Naive thymus-derived CD4-positive, alpha-beta T cell (primary cell): ENCODE measurements at regions not wholly inside any gene's neighbourhood (a gene's known extent, or its start where the extent isn't known, plus 50 kb on each side); places are given as distances from the start of the nearest gene placed in this dataset.

Source experiments
- ATAC-seq: fragments of 150-1000 bp; cut with Tn5 transposase; 2 replicates; pipeline ENCODE4 v1.10.0; 2021; ENCODE audit warnings: mild to moderate bottlenecking, moderate library complexity
- CTCF ChIA-PET: fragments of 350-600 bp; sonication (Branson Sonifier 250); formaldehyde crosslinking; loops from one replicate; lab custom pipeline; 2021; ENCODE audit warnings: antibody characterized with exemption; lab: Charles Lee
- POLR2A ChIA-PET: fragments of 350-600 bp; sonication (Branson Sonifier 250); formaldehyde crosslinking; loops from one replicate; lab custom pipeline; 2021; ENCODE audit warnings: antibody characterized with exemption, inconsistent platforms; lab: Charles Lee
- DNase-seq, 9 donors: peaks; one replicate each; pipeline versions ENCODE4 v3.0.0 to v3.0.0-alpha.2; 2020 to 2022; ENCODE audit warnings: mixed read lengths in 1 of 9
- H3K27ac ChIP-seq: one replicate; pipeline ENCODE4 v1.7.0; 2013; ENCODE audit warnings: mild to moderate bottlenecking, low read depth, low read length, moderate library complexity
- H3K27me3 ChIP-seq, 2 donors: one replicate each; pipeline ENCODE4 v1.7.0; 2013; ENCODE audit warnings: low read length in 2 of 2, mild to moderate bottlenecking in 2 of 2, moderate library complexity in 2 of 2; ENCODE audit not compliant: control insufficient read depth in 2 of 2, insufficient read depth in 2 of 2
- H3K36me3 ChIP-seq, 3 experiments: 1 replicate in 2 of 3; 2 replicates in 1 of 3; pipeline ENCODE4 v1.7.0; 2013; ENCODE audit warnings: low read length in 3 of 3, mild to moderate bottlenecking in 3 of 3, moderate library complexity in 1 of 3; ENCODE audit not compliant: insufficient read depth in 3 of 3, control insufficient read depth in 2 of 3
- H3K4me1 ChIP-seq, 2 donors: one replicate each; pipeline ENCODE4 v1.7.0; 2013; ENCODE audit warnings: low read length in 2 of 2, mild to moderate bottlenecking in 2 of 2, moderate library complexity in 1 of 2; ENCODE audit not compliant: control insufficient read depth in 2 of 2, insufficient read depth in 2 of 2
- H3K4me3 ChIP-seq: 2 replicates; pipeline ENCODE4 v1.7.0; 2013; ENCODE audit warnings: mild to moderate bottlenecking, low read length
- H3K9me3 ChIP-seq, 3 experiments: 1 replicate in 2 of 3; 2 replicates in 1 of 3; pipeline ENCODE4 v1.7.0; 2013; ENCODE audit warnings: low read length in 3 of 3; ENCODE audit not compliant: control insufficient read depth in 2 of 3
- H3K27ac Mint-ChIP-seq, 9 donors: one replicate each; pipeline ENCODE4 v1.8.0; 2020 to 2022; ENCODE audit warnings: mixed read lengths in 9 of 9, mild to moderate bottlenecking in 8 of 9, moderate library complexity in 5 of 9, inconsistent platforms in 2 of 9
- H3K27me3 Mint-ChIP-seq, 5 donors: one replicate each; pipeline ENCODE4 v1.8.0; 2021 to 2022; ENCODE audit warnings: mixed read lengths in 5 of 5, mild to moderate bottlenecking in 1 of 5
- H3K36me3 Mint-ChIP-seq, 5 donors: one replicate each; pipeline ENCODE4 v1.8.0; 2020 to 2022; ENCODE audit warnings: mixed read lengths in 5 of 5, mild to moderate bottlenecking in 3 of 5, inconsistent platforms in 1 of 5
- H3K4me1 Mint-ChIP-seq, 7 donors: one replicate each; pipeline ENCODE4 v1.8.0; 2020 to 2022; ENCODE audit warnings: mixed read lengths in 7 of 7, mild to moderate bottlenecking in 3 of 7, inconsistent platforms in 1 of 7
- H3K4me3 Mint-ChIP-seq, 10 donors: one replicate each; pipeline ENCODE4 v1.8.0; 2020 to 2022; ENCODE audit warnings: mild to moderate bottlenecking in 10 of 10, mixed read lengths in 10 of 10, moderate library complexity in 6 of 10, inconsistent platforms in 2 of 10
- H3K9me3 Mint-ChIP-seq, 11 donors: one replicate each; pipeline ENCODE4 v1.8.0; 2020 to 2022; ENCODE audit warnings: mixed read lengths in 11 of 11, mild to moderate bottlenecking in 4 of 11, inconsistent platforms in 1 of 11, moderate library complexity in 1 of 11
- intact Hi-C, 2 donors: fragments of 100-400 bp; cut with micrococcal nuclease; formaldehyde crosslinking; loops; one replicate each; pipeline ENCODE4 v1.15.1; 2023

GRCh38 chr9:78620303-78620702 is 323.4 kb downstream of the PSAT1 start:
- no peak overlapping the region for H3K27ac ChIP-seq
- H3K4me3 ChIP-seq = no peak overlapping the region
- ChIA-PET CTCF (no interaction called here), POLR2A (no interaction called here)
- Mint-ChIP-seq H3K4me1 (no peaks in the 10 kb centered on the region), H3K27me3 (peaks cover 0 to 5% (median 0%) of the 10 kb centered on the region in 5 donors), H3K9me3 (peaks cover 0 to 4% (median 0%) of the 10 kb centered on the region in 11 donors), H3K27ac (no peak overlapping the region), H3K4me3 (no peak overlapping the region), H3K36me3 (no peaks in the 10 kb centered on the region)
- ATAC-seq (no peak), DNase-seq (no peak)
- no peaks in the 10 kb centered on the region for H3K27me3 ChIP-seq
- no peaks in the 10 kb centered on the region for H3K9me3 ChIP-seq
- no peaks in the 10 kb centered on the region for H3K36me3 ChIP-seq
- H3K4me1 ChIP-seq = no peaks in the 10 kb centered on the region
- intact Hi-C loops = no loop called here

GRCh38 chr9:78620764-78621163 is 323.8 kb downstream of the PSAT1 start:
- ChIA-PET POLR2A (no interaction called here), CTCF (no interaction called here)
- ATAC-seq (no peak), DNase-seq (no peak)
- Histone ChIP-seq H3K27ac (no peak overlapping the region), H3K4me3 (no peak overlapping the region), H3K27me3 (no peaks in the 10 kb centered on the region), H3K4me1 (no peaks in the 10 kb centered on the region), H3K9me3 (no peaks in the 10 kb centered on the region), H3K36me3 (no peaks in the 10 kb centered on the region)
- Mint-ChIP-seq H3K27ac (no peak overlapping the region), H3K27me3 (peaks cover 0 to 5% (median 0%) of the 10 kb centered on the region in 5 donors), H3K4me3 (no peak overlapping the region), H3K4me1 (no peaks in the 10 kb centered on the region), H3K36me3 (no peaks in the 10 kb centered on the region), H3K9me3 (peaks cover 0 to 4% (median 0%) of the 10 kb centered on the region in 11 donors)
- intact Hi-C loops = no loop called here

GRCh38 chr9:78622126-78622525 is 325.2 kb downstream of the PSAT1 start:
- Mint-ChIP-seq H3K36me3 (no peaks in the 10 kb centered on the region), H3K4me3 (no peak overlapping the region), H3K27me3 (peaks cover 0 to 5% (median 0%) of the 10 kb centered on the region in 5 donors), H3K9me3 (peaks cover 0 to 4% (median 0%) of the 10 kb centered on the region in 11 donors), H3K4me1 (no peaks in the 10 kb centered on the region), H3K27ac (no peak overlapping the region)
- Histone ChIP-seq H3K27ac (no peak overlapping the region), H3K9me3 (no peaks in the 10 kb centered on the region), H3K27me3 (no peaks in the 10 kb centered on the region), H3K4me3 (no peak overlapping the region), H3K36me3 (no peaks in the 10 kb centered on the region), H3K4me1 (no peaks in the 10 kb centered on the region)
- ChIA-PET CTCF (interaction anchor here (0.6 kb wide), 1 partner anchor 171 kb away, joined by 4 read pairs; no protein-coding TSS in a partner anchor), POLR2A (no interaction called here)
- no peak for ATAC-seq
- intact Hi-C loops = no loop called here
- no peak for DNase-seq

GRCh38 chr9:78626971-78627370 is 330.0 kb downstream of the PSAT1 start:
- peaks cover 0 to 5% (median 0%) of the 10 kb centered on the region in 11 donors for H3K9me3 Mint-ChIP-seq
- Histone ChIP-seq H3K27me3 (no peaks in the 10 kb centered on the region), H3K4me1 (no peaks in the 10 kb centered on the region), H3K4me3 (no peak overlapping the region), H3K27ac (no peak overlapping the region), H3K9me3 (no peaks in the 10 kb centered on the region), H3K36me3 (no peaks in the 10 kb centered on the region)
- H3K4me3 Mint-ChIP-seq = no peak overlapping the region
- H3K4me1 Mint-ChIP-seq = no peaks in the 10 kb centered on the region
- H3K27me3 Mint-ChIP-seq = peaks cover 0 to 8% (median 0%) of the 10 kb centered on the region in 5 donors
- ChIA-PET CTCF (no interaction called here), POLR2A (no interaction called here)
- DNase-seq (no peak), ATAC-seq (no peak)
- intact Hi-C loops = no loop called here
- no peak overlapping the region for H3K27ac Mint-ChIP-seq
- no peaks in the 10 kb centered on the region for H3K36me3 Mint-ChIP-seq

GRCh38 chr9:78630966-78631365 is 334.0 kb downstream of the PSAT1 start:
- Mint-ChIP-seq H3K27ac (no peak overlapping the region), H3K36me3 (no peaks in the 10 kb centered on the region), H3K4me3 (no peak overlapping the region), H3K27me3 (peaks cover 0 to 6% (median 5%) of the 10 kb centered on the region in 5 donors), H3K9me3 (peaks cover 1 to 11% (median 5%) of the 10 kb centered on the region in 11 donors), H3K4me1 (no peaks in the 10 kb centered on the region)
- Histone ChIP-seq H3K27ac (no peak overlapping the region), H3K36me3 (no peaks in the 10 kb centered on the region), H3K4me3 (no peak overlapping the region), H3K9me3 (no peaks in the 10 kb centered on the region), H3K27me3 (no peaks in the 10 kb centered on the region), H3K4me1 (no peaks in the 10 kb centered on the region)
- DNase-seq = no peak
- ATAC-seq = no peak
- ChIA-PET CTCF (no interaction called here), POLR2A (no interaction called here)
- intact Hi-C loops = no loop called here

GRCh38 chr9:78640728-78641127 is 343.8 kb downstream of the PSAT1 start:
- DNase-seq (no peak), ATAC-seq (no peak)
- peaks cover 0 to 16% (median 6%) of the 10 kb centered on the region in 11 donors for H3K9me3 Mint-ChIP-seq
- Histone ChIP-seq H3K27me3 (no peaks in the 10 kb centered on the region), H3K27ac (no peak overlapping the region), H3K4me1 (no peaks in the 10 kb centered on the region), H3K9me3 (no peaks in the 10 kb centered on the region), H3K36me3 (no peaks in the 10 kb centered on the region), H3K4me3 (no peak overlapping the region)
- no peaks in the 10 kb centered on the region for H3K4me1 Mint-ChIP-seq
- H3K4me3 Mint-ChIP-seq = no peak overlapping the region
- peaks cover 0 to 7% (median 0%) of the 10 kb centered on the region in 5 donors for H3K27me3 Mint-ChIP-seq
- ChIA-PET POLR2A (no interaction called here), CTCF (no interaction called here)
- intact Hi-C loops = no loop called here
- H3K36me3 Mint-ChIP-seq = no peaks in the 10 kb centered on the region
- no peak overlapping the region for H3K27ac Mint-ChIP-seq

- no peak overlapping the region for H3K4me3 ChIP-seq
- no peaks in the 10 kb centered on the region for H3K4me1 Mint-ChIP-seq
- H3K4me1 ChIP-seq = no peaks in the 10 kb centered on the region
- no peak overlapping the region for H3K27ac Mint-ChIP-seq
- no peak for DNase-seq
- H3K27ac ChIP-seq = no peak overlapping the region
- H3K36me3 ChIP-seq = no peaks in the 10 kb centered on the region
- no peaks in the 10 kb centered on the region for H3K9me3 ChIP-seq
- peaks cover 0 to 29% (median 10%) of the 10 kb centered on the region in 11 donors for H3K9me3 Mint-ChIP-seq
- H3K4me3 Mint-ChIP-seq = no peak overlapping the region
- ChIA-PET POLR2A (no interaction called here), CTCF (no interaction called here)
- intact Hi-C loops = no loop called here
- no peaks in the 10 kb centered on the region for H3K36me3 Mint-ChIP-seq
- H3K27me3 Mint-ChIP-seq = peaks cover 0 to 3% (median 0%) of the 10 kb centered on the region in 5 donors
- no peaks in the 10 kb centered on the region for H3K27me3 ChIP-seq
- no peak for ATAC-seq
Measured at GRCh38 chr9:78644359-78644758, 347.4 kb downstream of the PSAT1 start.
